NOMO-1 treated with DMSO at 0.1 percent for 48 hours (cell line): ENCODE measurements at regions not wholly inside any gene's neighbourhood (a gene's known extent, or its start where the extent isn't known, plus 50 kb on each side); places are given as distances from the start of the nearest gene placed in this dataset.

Experiments
- DNase-seq: peaks from one replicate; lab custom pipeline; 2025; ENCODE audit not compliant: unreplicated experiment; lab: John Stamatoyannopoulos, UW

GRCh38 chr10:130368761-130369560, 232.8 kb downstream of the GLRX3 start:
- DNase-seq: no peak

GRCh38 chr10:130369645-130370381, 233.6 kb downstream of the GLRX3 start:
- DNase-seq: no peak

GRCh38 chr10:130370721-130371120, 234.5 kb downstream of the GLRX3 start:
- DNase-seq: no peak

- DNase-seq: no peak
These were observed 235.0 kb downstream of the GLRX3 start for GRCh38 chr10:130371156-130371555.

GRCh38 chr10:130371666-130372065, 235.5 kb downstream of the GLRX3 start:
- no peak for DNase-seq

- no peak for DNase-seq
These were observed 236.0 kb downstream of the GLRX3 start for GRCh38 chr10:130372222-130372621.

- no peak for DNase-seq
These were observed 236.7 kb downstream of the GLRX3 start for GRCh38 chr10:130372866-130373265.

GRCh38 chr10:130377986-130378540, 241.9 kb downstream of the GLRX3 start:
- no peak for DNase-seq

GRCh38 chr10:130378556-130379400, 242.6 kb downstream of the GLRX3 start:
- DNase-seq: no peak

- no peak for DNase-seq
These were observed 243.9 kb downstream of the GLRX3 start for GRCh38 chr10:130380056-130380455.

- no peak for DNase-seq
These were observed 245.8 kb downstream of the GLRX3 start for GRCh38 chr10:130382031-130382430.

GRCh38 chr10:130387936-130388580, 251.9 kb downstream of the GLRX3 start:
- no peak for DNase-seq

- no peak for DNase-seq
These were observed 252.6 kb downstream of the GLRX3 start for GRCh38 chr10:130388746-130389145.

- DNase-seq: no peak
These were observed 253.7 kb downstream of the GLRX3 start for GRCh38 chr10:130389906-130390305.

GRCh38 chr10:130392031-130392430, 255.8 kb downstream of the GLRX3 start:
- no peak for DNase-seq

GRCh38 chr10:130393342-130393741, 257.2 kb downstream of the GLRX3 start:
- no peak for DNase-seq

GRCh38 chr10:130394832-130395231, 258.6 kb downstream of the GLRX3 start:
- DNase-seq: no peak

- no peak for DNase-seq
These were observed 259.2 kb downstream of the GLRX3 start for GRCh38 chr10:130395248-130395936.

GRCh38 chr10:130396044-130396443, 259.9 kb downstream of the GLRX3 start:
- DNase-seq: no peak
